GM23338 (cell line): ENCODE measurements at regions not wholly inside any gene's neighbourhood (a gene's known extent, or its start where the extent isn't known, plus 50 kb on each side); places are given as distances from the start of the nearest gene placed in this dataset.

ENCODE experiments used
- ATAC-seq: fragments of 200-7000 bp; cut with Tn5 transposase; 3 replicates; pipeline ENCODE4 v1.9.1; 2020
- DNase-seq: peaks from one replicate; pipeline ENCODE4 v3.0.0-alpha.2; 2015; ENCODE audit warnings: low spot score
- H2AFZ ChIP-seq: fragments of 200-600 bp; sonication (generic); 2 replicates; pipeline ENCODE4 v1.8.0; 2016; ENCODE audit warnings: antibody characterized with exemption, mild to moderate bottlenecking, moderate library complexity
- H3F3A ChIP-seq: fragments of 200-600 bp; sonication (generic); replicated peaks from 2 replicates; pipeline ENCODE4 v1.8.0; 2017; ENCODE audit warnings: antibody characterized with exemption, mixed run types, low read depth
- H3K27ac ChIP-seq: fragments of 200-600 bp; sonication (generic); 2 replicates; pipeline ENCODE4 v1.6.1; 2016; ENCODE audit warnings: low read depth
- H3K27me3 ChIP-seq: fragments of 200-600 bp; sonication (generic); 2 replicates; pipeline ENCODE4 v1.8.0; 2016; ENCODE audit warnings: mild to moderate bottlenecking, mixed run types, moderate library complexity; ENCODE audit not compliant: insufficient read depth
- H3K36me3 ChIP-seq: fragments of 200-600 bp; sonication (generic); 2 replicates; pipeline ENCODE4 v1.8.0; 2016; ENCODE audit warnings: mild to moderate bottlenecking; ENCODE audit not compliant: insufficient read depth
- H3K4me1 ChIP-seq: fragments of 200-600 bp; sonication (generic); 2 replicates; pipeline ENCODE4 v1.8.0; 2016; ENCODE audit warnings: mild to moderate bottlenecking, moderate library complexity; ENCODE audit not compliant: insufficient read depth
- H3K4me2 ChIP-seq: fragments of 200-600 bp; sonication (generic); 2 replicates; pipeline ENCODE4 v1.7.1; 2017; ENCODE audit warnings: mixed run types
- H3K4me3 ChIP-seq: fragments of 200-600 bp; sonication (generic); 2 replicates; pipeline ENCODE4 v1.6.1; 2016; ENCODE audit warnings: mixed run types
- H3K79me2 ChIP-seq: fragments of 200-600 bp; sonication (generic); replicated peaks from 2 replicates; pipeline ENCODE4 v1.8.0; 2017; ENCODE audit warnings: mild to moderate bottlenecking; ENCODE audit not compliant: insufficient read depth
- H3K9me2 ChIP-seq: fragments of 200-600 bp; sonication (generic); 2 replicates; pipeline ENCODE4 v1.8.0; 2017; ENCODE audit not compliant: insufficient read depth
- H4K20me1 ChIP-seq: fragments of 200-600 bp; sonication (generic); replicated peaks from 2 replicates; pipeline ENCODE4 v1.8.0; 2017; ENCODE audit warnings: mild to moderate bottlenecking; ENCODE audit not compliant: insufficient read depth
- H3K27ac Mint-ChIP-seq: 2 replicates; pipeline ENCODE4 v1.8.0; 2020; ENCODE audit warnings: inconsistent platforms, mild to moderate bottlenecking, moderate library complexity, mixed read lengths
- H3K27me3 Mint-ChIP-seq: 3 replicates; pipeline ENCODE4 v1.8.0; 2022; ENCODE audit warnings: low read depth, mild to moderate bottlenecking, moderate library complexity, mixed read lengths, inconsistent platforms; ENCODE audit not compliant: insufficient read depth, poor library complexity
- H3K36me3 Mint-ChIP-seq: 3 replicates; pipeline ENCODE4 v1.8.0; 2021; ENCODE audit warnings: low read depth, mild to moderate bottlenecking, inconsistent platforms, moderate library complexity, mixed read lengths
- H3K4me1 Mint-ChIP-seq: 3 replicates; pipeline ENCODE4 v1.8.0; 2020; ENCODE audit warnings: mild to moderate bottlenecking, inconsistent platforms, mixed read lengths
- H3K4me3 Mint-ChIP-seq: 3 replicates; pipeline ENCODE4 v1.8.0; 2021; ENCODE audit warnings: moderate library complexity, mild to moderate bottlenecking, inconsistent platforms, mixed read lengths
- H3K9me3 Mint-ChIP-seq: 3 replicates; pipeline ENCODE4 v1.8.0; 2020; ENCODE audit warnings: moderate library complexity, mild to moderate bottlenecking, inconsistent platforms, mixed read lengths
- POLR2AphosphoS5 ChIP-seq: IDR thresholded peaks from 2 replicates; pipeline ENCODE4 v1.6.1; 2016; ENCODE audit warnings: antibody characterized with exemption, low read depth
- ZNF114 ChIP-seq: fragments of 250-450 bp; sonication (Bioruptor Pico); IDR thresholded peaks from 2 replicates; pipeline ENCODE4 v1.5.0; 2020; ENCODE audit warnings: mild to moderate bottlenecking, moderate library complexity
- ZNF462 ChIP-seq: fragments of 250-450 bp; sonication (Bioruptor Pico); IDR thresholded peaks from 2 replicates; pipeline ENCODE4 v1.5.0; 2020; ENCODE audit warnings: mild to moderate bottlenecking, moderate library complexity
- TF ChIP-seq, protein P1 (sequence below): IDR thresholded peaks from one replicate; pipeline ENCODE4 v1.6.1; 2018; ENCODE audit warnings: antibody characterized with exemption; ENCODE audit not compliant: unreplicated experiment

GRCh38 chr5:153206361-153206760, 284.1 kb upstream of the GRIA1 start (continued):
- TF ChIP-seq, protein P1, sequence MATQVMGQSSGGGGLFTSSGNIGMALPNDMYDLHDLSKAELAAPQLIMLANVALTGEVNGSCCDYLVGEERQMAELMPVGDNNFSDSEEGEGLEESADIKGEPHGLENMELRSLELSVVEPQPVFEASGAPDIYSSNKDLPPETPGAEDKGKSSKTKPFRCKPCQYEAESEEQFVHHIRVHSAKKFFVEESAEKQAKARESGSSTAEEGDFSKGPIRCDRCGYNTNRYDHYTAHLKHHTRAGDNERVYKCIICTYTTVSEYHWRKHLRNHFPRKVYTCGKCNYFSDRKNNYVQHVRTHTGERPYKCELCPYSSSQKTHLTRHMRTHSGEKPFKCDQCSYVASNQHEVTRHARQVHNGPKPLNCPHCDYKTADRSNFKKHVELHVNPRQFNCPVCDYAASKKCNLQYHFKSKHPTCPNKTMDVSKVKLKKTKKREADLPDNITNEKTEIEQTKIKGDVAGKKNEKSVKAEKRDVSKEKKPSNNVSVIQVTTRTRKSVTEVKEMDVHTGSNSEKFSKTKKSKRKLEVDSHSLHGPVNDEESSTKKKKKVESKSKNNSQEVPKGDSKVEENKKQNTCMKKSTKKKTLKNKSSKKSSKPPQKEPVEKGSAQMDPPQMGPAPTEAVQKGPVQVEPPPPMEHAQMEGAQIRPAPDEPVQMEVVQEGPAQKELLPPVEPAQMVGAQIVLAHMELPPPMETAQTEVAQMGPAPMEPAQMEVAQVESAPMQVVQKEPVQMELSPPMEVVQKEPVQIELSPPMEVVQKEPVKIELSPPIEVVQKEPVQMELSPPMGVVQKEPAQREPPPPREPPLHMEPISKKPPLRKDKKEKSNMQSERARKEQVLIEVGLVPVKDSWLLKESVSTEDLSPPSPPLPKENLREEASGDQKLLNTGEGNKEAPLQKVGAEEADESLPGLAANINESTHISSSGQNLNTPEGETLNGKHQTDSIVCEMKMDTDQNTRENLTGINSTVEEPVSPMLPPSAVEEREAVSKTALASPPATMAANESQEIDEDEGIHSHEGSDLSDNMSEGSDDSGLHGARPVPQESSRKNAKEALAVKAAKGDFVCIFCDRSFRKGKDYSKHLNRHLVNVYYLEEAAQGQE: no peak

GRCh38 chr5:153209016-153209415, 281.5 kb upstream of the GRIA1 start:
- Mint-ChIP-seq H3K27ac (no peak overlapping the region), H3K9me3 (no peaks in the 10 kb centered on the region; the same call in 2 of the 3 replicates), H3K27me3 (peaks cover 4% of the 10 kb centered on the region), H3K4me1 (peaks cover 5% of the 10 kb centered on the region; the same call in 2 of the 3 replicates), H3K36me3 (no peaks in the 10 kb centered on the region), H3K4me3 (no peak overlapping the region)
- Histone ChIP-seq H4K20me1 (no peaks in the 10 kb centered on the region), H2AFZ (no peak overlapping the region), H3F3A (no peaks in the 10 kb centered on the region), H3K4me2 (no peak overlapping the region), H3K4me3 (no peak overlapping the region), H3K79me2 (no peaks in the 10 kb centered on the region), H3K36me3 (no peaks in the 10 kb centered on the region), H3K4me1 (no peaks in the 10 kb centered on the region), H3K27me3 (no peaks in the 10 kb centered on the region), H3K27ac (no peak overlapping the region), H3K9me2 (no peaks in the 10 kb centered on the region)
- no peak for DNase-seq
- TF ChIP-seq, protein P1: no peak
- TF ChIP-seq POLR2AphosphoS5 (no peak), ZNF462 (CRISPR knock-in tag) (no peak), ZNF114 (CRISPR knock-in tag) (no peak)
- ATAC-seq: no peak
